ENCODE measurements at regions not wholly inside any gene's neighbourhood (a gene's known extent, or its start where the extent isn't known, plus 50 kb on each side); places are given as distances from the start of the nearest gene placed in this dataset.

DNA sequence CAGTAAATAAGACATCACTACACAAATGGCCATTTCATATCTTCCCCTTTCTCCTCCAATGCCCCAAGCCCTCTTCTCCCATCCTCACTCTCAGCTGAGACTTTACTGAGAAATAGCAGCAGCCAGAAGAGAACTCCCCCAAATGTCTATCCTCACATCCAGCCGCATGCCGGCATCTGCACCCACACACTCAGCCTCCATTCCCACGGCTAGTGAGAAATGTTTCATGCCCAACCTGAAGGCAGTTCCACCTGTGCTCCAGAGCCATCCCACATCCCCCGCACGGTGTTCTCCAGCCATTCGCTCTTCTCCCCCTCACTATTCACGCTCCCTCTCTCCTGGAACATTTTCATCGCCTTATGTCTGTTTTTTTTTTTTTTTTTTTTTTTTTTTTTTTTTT is 208.7 kb upstream of the DIO3 start:
- DNase-seq (ENCODE audit: low read depth): no peak

DNA sequence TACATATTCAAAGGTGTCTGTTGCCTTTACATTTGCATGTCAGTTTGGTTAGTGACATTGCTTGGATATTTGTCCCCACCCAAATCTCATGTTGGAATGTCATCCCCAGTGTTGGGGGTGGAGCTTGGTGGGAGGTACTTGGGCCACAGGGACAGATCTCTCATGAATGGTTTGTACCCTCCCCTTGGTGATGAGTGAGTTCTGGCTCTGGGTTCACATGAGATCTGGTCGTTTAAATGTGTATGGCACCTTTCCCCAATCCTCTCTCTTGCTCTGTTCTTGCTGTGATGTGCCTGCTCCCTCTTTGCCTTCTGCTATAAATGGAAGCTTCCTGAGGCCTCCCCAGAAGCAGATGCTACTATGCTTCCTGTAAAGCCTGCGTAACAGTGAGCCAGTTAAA is 207.9 kb upstream of the DIO3 start:
- no peak for DNase-seq (ENCODE audit: low read depth)

DNA sequence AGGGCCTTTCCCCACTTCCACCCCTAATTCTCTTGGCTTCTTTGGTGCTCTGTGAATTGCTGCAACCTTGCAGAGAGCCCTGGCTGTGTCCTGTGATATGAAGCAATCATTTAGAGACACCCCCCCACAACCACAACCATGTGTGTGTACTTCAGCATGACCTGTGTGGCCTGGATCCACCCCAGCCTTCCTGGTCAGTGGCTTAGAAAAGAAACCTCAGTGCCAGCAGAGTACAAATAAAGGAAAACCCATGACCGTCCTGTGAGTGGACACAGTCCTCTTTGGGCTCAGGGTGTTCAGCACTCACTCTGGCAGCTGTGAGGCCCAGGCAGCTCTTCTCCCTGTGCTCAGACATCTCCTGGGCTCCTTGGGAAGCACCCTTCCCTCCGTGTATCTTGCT is 206.6 kb upstream of the DIO3 start:
- DNase-seq (ENCODE audit: low read depth): no peak

- DNase-seq (ENCODE audit: low read depth): no peak
Observed at GRCh38 chr14:101355284-101355683, 206.0 kb upstream of the DIO3 start.

DNA sequence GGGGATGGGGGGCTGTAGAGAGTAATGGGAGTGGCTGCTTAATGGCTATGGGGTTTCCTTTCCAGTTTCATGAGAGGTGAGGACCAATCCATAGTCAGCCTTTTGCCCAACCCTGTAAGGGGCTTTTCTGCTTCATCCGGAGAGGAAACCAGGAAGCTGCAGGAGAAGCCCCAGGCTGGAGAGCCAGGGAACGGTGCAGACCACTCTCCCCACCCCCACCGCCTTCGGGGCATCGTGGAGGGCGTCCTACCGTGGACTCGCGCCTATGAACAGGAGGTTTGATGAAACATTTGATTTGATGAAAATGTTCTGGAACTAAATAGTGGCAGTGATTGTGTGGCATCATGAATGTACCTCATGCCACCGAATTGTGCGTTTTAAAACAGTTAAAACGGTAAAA is 204.3 kb upstream of the DIO3 start:
- no peak for DNase-seq (ENCODE audit: low read depth)

- DNase-seq (ENCODE audit: low read depth): no peak
Observed at GRCh38 chr14:101357559-101358319, 203.6 kb upstream of the DIO3 start.

DNA sequence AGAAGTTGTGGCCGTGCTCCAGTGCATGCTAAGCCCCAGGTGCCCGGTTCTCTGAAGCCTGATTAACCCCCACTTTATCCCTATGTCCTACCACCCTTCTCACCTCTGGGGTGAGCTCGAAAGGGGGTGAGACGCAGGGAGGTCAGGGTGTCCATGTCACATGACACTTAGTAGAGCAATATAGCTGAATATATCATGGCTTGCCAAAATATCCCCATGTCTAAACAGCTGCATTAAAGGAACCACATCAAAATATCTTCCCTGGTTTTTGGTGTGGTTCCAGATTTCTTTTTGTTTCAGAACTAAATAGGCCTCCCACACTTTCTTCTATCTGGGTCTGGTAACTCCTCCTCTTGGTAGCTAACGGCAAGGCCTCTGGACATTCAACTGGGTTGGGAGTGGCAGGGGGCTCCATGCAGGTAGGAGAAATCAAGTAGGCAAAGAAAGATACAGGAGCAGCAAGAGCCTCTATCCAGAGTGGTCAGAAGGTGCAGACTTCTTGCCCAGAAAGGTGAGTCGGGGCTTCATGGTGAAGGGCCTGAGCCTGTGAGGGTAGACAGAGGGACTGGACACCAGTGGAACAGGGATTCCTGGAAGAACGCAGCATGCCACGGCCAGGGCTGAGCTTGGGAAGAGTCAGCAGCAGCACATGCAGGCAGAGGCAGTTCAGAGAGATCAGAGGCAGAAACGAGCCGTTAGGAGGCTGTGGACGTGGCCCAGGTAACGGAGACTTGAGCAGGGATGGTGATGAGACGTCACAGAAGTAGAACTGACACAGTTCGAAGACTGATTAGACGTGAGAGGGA is 202.8 kb upstream of the DIO3 start:
- no peak for DNase-seq (ENCODE audit: low read depth)

GRCh38 chr14:101359221-101360053 is 201.9 kb upstream of the DIO3 start:
- no peak for DNase-seq (ENCODE audit: low read depth)

GRCh38 chr14:101360054-101360911 is 201.0 kb upstream of the DIO3 start:
- no peak for DNase-seq (ENCODE audit: low read depth)

DNA sequence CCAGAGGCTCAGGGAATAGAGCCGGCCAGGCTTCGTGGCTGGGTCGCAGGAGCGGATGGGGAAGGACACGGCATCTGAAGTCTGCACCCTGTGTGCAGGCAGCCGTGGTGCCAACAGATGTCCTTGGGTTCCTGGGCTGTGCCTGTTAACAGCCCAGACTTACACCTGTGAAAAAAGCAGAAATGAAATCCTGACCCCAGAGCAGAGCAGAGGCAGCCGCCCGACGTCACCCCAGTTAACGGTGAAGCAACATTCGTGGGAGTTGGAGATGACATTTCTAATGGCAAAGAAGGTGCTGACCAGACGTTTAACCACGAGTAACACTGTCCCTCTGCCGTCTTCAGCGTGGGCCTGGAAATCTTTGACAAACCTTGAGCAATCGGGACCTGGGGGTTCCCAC is 200.3 kb upstream of the DIO3 start:
- no peak for DNase-seq (ENCODE audit: low read depth)

DNA sequence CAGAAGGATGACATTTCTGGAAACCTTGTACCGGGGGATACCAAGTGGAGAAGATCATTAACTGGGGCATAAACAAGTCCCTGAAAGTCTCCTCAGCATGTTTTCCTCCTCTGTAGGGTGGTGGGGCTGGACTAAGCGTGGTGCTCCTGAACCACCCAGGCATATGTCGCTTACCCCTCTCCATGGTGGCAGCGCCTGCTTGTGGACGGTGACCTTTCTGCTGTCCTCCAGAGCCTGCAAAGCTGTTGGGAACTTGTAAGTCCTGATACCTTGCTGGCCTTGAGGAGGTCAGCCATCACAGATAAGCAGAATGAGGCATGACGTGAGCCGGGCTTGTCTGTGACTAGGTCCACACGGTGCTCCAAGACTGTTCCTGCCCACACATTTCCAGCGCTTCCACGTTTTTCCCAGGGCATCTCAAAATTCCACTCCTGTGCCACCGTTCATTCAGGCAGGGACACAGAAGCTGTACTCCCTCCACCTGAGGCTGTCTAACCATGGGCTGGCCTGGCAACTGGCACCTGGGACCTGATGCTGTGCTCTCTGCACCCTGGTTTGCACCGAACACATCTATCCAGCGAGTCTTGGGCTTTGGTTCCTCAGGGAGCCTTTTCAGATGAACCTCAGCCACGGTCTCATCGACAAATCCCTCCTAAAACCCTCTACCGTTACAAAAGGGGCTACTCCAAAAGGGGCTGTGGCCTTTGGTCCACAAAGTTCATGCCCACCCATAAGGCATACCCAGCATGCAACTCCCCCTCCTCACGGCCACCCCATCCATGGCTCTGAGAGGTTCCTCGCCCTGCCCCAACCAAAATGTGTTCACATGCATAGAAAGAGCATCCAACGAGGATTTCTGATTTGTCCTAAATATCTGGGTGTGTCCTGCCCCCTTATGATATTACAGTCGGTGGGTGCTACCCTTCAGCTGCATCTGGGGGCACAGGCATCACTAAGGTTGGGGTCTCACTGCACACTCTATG is 199.6 kb upstream of the DIO3 start:
- DNase-seq (ENCODE audit: low read depth): no peak

DNA sequence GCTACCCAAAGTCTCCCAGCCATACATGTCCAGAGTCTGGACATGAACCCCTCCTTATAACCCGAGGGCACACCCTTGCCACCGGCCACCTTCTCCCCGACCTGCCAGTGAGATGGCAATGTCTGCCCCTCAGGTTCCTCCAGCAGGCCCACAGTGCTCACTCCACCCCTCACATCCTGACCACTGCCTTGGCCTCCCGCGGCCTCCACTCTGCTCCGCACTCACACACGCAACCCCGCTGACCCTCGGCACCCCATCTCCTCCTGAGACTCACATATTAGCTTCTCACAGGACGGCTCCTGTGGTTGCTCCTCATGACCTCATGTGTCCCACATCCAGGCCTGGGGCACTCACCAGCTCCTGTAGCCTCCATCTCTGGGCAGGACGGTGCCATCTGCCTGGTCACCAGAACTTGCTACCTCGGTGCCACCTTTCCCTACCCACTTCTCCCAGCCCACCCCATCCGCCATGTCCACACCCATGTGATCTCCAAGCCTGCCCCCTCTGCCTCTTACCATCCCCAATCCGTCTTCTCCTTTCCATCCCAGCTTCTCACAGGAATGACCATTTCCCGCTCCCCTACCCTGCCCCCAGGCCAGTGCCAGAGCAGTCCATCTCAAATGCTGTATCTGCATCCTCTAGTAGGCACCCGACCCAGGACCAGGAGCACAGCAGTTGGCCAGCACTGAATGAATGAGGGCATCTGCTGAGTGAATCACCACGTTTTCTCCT is 198.6 kb upstream of the DIO3 start:
- no peak for DNase-seq (ENCODE audit: low read depth)

GRCh38 chr14:101363261-101363555 is 198.1 kb upstream of the DIO3 start:
- no peak for DNase-seq (ENCODE audit: low read depth)

DNA sequence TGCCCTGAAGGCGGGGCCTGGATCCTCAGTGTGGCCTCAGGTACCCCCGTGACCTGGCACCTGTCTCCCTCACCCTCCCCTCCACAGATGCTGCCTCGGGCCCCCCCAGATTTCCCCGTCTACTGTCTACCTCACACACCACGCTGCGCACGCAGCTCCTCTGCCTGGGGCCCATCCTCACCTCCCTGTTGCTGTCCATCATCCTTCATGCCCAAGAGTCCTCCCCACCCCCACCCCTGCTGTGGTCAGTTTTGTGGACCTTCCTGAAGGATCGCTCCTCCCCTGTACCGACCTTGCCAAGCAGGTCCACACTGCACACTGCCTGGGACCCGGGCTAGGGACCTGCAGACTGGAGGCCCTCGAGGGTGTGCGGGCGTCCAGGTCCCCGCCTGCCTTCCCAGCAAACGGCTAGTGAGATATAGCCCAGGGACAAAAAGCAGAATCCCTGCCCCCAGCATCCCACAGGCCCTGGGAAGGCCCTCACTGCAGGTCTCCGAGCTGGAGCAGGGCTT is 197.4 kb upstream of the DIO3 start:
- DNase-seq (ENCODE audit: low read depth): no peak

DNA sequence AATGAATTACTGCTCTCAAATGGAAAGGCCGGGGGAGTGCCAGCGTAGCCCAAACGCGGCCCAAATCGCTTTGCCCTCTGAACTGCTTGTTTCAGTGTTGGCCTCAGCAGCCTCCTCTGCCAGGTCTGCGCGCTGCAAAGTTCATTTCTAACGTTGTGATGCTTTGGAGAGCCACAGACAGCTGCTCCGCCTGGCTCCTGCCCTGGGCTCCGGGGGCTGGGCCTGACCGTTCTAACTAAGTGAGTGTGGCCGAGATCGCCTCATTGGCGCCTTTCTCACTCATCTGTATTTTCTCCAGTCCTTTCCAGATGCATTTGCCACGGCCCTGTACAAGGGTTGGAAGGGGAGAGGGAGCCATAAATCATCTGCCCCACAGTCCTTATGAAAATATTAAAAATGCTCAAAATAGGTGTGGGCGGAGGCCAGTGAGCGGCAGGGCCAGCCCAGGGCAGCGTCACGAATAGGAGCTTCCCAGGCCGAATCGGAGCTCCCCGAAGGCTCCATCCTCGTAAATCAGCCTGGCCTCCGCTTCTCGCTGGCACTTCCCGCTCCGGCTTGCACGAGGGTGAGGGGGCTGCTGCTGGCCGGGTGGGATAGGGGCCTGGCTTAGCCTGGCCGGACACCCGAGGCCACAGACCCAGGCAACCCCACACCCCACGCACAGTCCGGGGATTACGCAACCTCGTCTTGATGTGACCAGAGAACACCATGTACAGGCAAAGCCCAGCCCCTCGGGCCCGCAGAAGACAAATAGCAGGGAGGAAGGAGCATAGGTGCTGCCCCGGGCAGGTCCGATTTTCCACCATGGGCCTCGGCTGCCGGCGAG is 196.6 kb upstream of the DIO3 start:
- DNase-seq (ENCODE audit: low read depth): no peak

DNA sequence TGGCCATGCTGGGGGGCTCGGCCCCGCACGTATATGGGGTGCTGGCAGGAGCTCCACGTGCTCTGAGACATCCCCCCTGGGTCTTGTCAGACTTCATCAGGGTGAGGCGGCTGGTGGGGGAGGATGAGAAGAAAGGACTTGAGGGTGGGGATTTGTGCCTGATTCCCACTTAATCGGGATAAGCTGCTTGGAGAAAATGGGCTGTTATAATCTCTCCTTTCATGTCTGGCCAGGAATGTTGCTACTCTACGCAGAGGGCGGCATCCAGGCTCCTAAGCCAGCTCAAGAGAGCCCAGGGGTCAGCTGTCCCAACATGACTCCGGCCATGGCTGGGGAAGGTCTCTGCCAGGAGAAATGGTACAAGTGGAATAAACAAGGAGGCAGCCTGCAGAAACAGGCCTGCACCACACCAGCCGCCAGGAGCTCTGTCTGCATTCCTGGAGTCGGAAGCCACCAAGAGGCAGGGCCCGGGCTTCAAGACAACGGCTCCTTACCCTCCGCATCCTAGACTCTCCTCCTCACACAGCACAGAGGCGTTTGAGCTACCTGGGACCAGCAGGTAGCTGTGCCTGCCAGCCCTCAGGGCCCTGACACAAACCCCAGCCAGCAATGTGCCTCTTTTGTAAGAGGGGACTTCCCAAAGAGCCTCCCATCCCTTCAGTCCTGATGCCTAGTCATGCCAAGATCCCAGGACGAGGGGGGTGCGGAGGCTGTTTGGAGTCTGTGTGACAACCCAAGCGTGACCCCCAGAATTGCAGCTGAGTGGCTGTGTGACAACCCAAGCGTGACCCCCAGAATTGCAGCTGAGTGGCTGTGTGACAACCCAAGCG is 195.8 kb upstream of the DIO3 start:
- DNase-seq (ENCODE audit: low read depth): no peak

DNA sequence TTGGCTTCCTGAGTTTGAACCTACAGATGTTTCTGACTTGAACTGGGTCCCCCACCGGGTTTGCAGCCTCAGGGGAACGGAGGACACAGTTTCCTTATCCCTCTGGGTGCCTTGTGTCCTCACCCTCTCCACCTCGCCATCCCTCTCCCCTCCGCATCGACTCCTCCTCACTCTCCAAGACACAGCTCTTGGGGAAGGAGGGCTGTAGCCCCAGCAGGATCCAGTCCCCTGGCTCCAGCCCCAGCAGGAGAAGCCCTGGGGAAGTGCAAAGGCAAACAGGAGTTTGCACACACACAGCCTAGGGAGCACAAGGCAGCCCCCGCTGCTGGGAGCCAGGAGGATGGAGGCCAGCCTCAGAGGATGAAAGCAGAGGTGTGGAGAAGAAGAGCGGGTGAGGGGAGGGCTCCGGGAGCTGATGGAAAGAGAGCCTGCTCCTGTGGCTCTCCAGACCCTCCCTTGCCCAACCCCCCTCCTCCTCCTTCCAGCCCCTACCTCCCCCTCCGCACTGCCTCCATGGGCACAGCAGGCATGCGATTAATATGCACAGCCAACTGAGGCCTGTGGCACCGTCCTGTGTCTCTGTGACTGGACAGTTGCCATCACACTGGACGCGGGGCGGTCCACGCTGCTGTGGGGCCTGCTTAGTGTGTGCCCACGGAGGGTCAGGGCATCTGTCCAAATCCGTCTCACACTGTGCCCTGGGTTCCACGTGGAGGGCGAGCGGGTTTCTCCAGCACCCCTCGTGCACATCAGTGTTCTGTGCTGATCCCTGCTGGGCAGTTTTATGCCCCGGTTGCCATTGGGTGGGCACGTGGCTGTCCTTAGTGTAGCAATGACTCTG is 193.7 kb upstream of the DIO3 start:
- no peak for DNase-seq (ENCODE audit: low read depth)
